K562 (cell line): ENCODE measurements at regions not wholly inside any gene's neighbourhood (a gene's known extent, or its start where the extent isn't known, plus 50 kb on each side); places are given as distances from the start of the nearest gene placed in this dataset.

Experiments
- ATAC-seq: fragments of 200-7000 bp; cut with Tn5 transposase; 3 replicates; pipeline ENCODE4 v1.9.1; 2020; ENCODE audit warnings: moderate library complexity
- BruUV-seq: library from RNA; stranded (reverse); fragments of 400-500 nt; replicated peaks from 2 replicates; lab custom pipeline; 2021; lab: Mats Ljungman, UMichigan
- CTCF ChIA-PET: fragments of 300-600 bp; formaldehyde crosslinking; extraction: SDS; loops from one replicate; lab custom pipeline; 2021; ENCODE audit warnings: low intra/inter-chr PET ratio; lab: Yijun Ruan, JAX
- POLR2A ChIA-PET: fragments of 300-600, 350-650 bp; sonication (Branson Sonifier 250); formaldehyde crosslinking; extraction: SDS; loops from one replicate; lab custom pipeline; 2021; ENCODE audit warnings: antibody characterized with exemption, inconsistent platforms; lab: Yijun Ruan, JAX
- DNase-seq, 4 experiments: peaks; one replicate each; pipeline versions ENCODE4 v3.0.0 to v3.0.0-alpha.2; 2011 to 2018; ENCODE audit warnings: low spot score in 3 of 4, mixed read lengths in 3 of 4; ENCODE audit errors: extremely low read depth in 1 of 4
- FAIRE-seq: peaks from 2 replicates; lab custom pipeline; 2011; peaks lifted over from hg19 to GRCh38; lab: Jason Lieb, UNC
- H2AFZ ChIP-seq: 2 replicates; pipeline ENCODE4 v1.6.0; 2011; ENCODE audit warnings: low read depth, low read length, control low read depth, inconsistent platforms
- H3K27ac ChIP-seq: fragments of 200-600 bp; 3 replicates; pipeline ENCODE4 v1.8.0; 2011; ENCODE audit warnings: low read depth, mild to moderate bottlenecking, control low read depth, inconsistent platforms, low read length, moderate library complexity, mixed read lengths; ENCODE audit errors: extremely low read depth
- H3K27me3 ChIP-seq, 2 experiments: fragments of 300-600 bp in 1 of 2; 2 replicates in 1 of 2; 3 replicates in 1 of 2; pipeline versions ENCODE4 v1.6.0 to v1.8.0; 2011; ENCODE audit warnings: inconsistent platforms in 2 of 2, low read length in 2 of 2, mild to moderate bottlenecking in 1 of 2, mixed read lengths in 1 of 2, moderate library complexity in 1 of 2; ENCODE audit not compliant: control insufficient read depth in 2 of 2, insufficient read depth in 2 of 2
- H3K36me3 ChIP-seq: fragments of 300-600 bp; 3 replicates; pipeline ENCODE4 v1.8.0; 2011; ENCODE audit warnings: mild to moderate bottlenecking, low read length, inconsistent platforms; ENCODE audit not compliant: control insufficient read depth, insufficient read depth
- H3K4me1 ChIP-seq, 2 experiments: fragments of 200-600 bp in 1 of 2; replicated peaks in 1 of 2; 2 replicates in 1 of 2; 3 replicates in 1 of 2; pipeline versions ENCODE4 v1.5.1 to v1.8.0; 2011; ENCODE audit warnings: inconsistent platforms in 2 of 2, low read length in 2 of 2, mild to moderate bottlenecking in 1 of 2, mixed read lengths in 1 of 2, moderate library complexity in 1 of 2; ENCODE audit not compliant: control insufficient read depth in 2 of 2, insufficient read depth in 2 of 2
- H3K4me2 ChIP-seq: 2 replicates; pipeline ENCODE4 v1.6.1; 2011; ENCODE audit warnings: low read length, control low read depth, inconsistent platforms, mixed read lengths; ENCODE audit not compliant: insufficient read depth
- H3K4me3 ChIP-seq: fragments of 200-600 bp; sonication (generic), shearing (Covaris generic); 2 replicates; pipeline ENCODE4 v1.5.1; 2016; ENCODE audit warnings: control low read depth, inconsistent platforms
- H3K79me2 ChIP-seq: fragments of 200-600 bp; 3 replicates; pipeline ENCODE4 v1.8.0; 2011; ENCODE audit warnings: low read length, inconsistent platforms; ENCODE audit not compliant: control insufficient read depth, insufficient read depth
- H3K9ac ChIP-seq, 2 experiments: 2 replicates each; pipeline versions ENCODE4 v1.6.0 to v1.6.1; 2011; ENCODE audit warnings: low read depth in 2 of 2, low read length in 2 of 2, control low read depth in 1 of 2, inconsistent platforms in 1 of 2, mild to moderate bottlenecking in 1 of 2, mixed read lengths in 1 of 2; ENCODE audit not compliant: insufficient read depth in 1 of 2
- H3K9me1 ChIP-seq: one replicate; pipeline ENCODE4 v1.6.0; 2011; ENCODE audit warnings: inconsistent platforms, mild to moderate bottlenecking, low read length, moderate library complexity; ENCODE audit not compliant: control insufficient read depth, insufficient read depth
- H3K9me3 ChIP-seq: replicated peaks from 2 replicates; pipeline ENCODE4 v1.5.1; 2011; ENCODE audit warnings: low read depth, low read length, inconsistent platforms; ENCODE audit not compliant: control insufficient read depth, insufficient read depth
- H4K20me1 ChIP-seq: replicated peaks from 2 replicates; pipeline ENCODE4 v1.6.1; 2011; ENCODE audit warnings: low read length, inconsistent platforms, mixed read lengths; ENCODE audit not compliant: control insufficient read depth, insufficient read depth
- CBFB ChIP-seq: sonication (generic); formaldehyde crosslinking; IDR thresholded peaks from 2 replicates; pipeline ENCODE4 v1.4.0; 2020; ENCODE audit warnings: mild to moderate bottlenecking, missing genetic modification reagents
- CREB3L1 ChIP-seq: fragments of 450-650 bp; IDR thresholded peaks from 2 replicates; pipeline ENCODE4 v1.6.1; 2014; ENCODE audit warnings: low read depth, mild to moderate bottlenecking, moderate library complexity, borderline replicate concordance
- EGR1 ChIP-seq: fragments of 450-650 bp; conservative IDR thresholded peaks from 2 replicates; pipeline ENCODE4 v1.6.1; 2017; ENCODE audit warnings: mild to moderate bottlenecking
- EZH2 ChIP-seq: IDR thresholded peaks from 2 replicates; pipeline ENCODE4 v1.6.1; 2012; ENCODE audit warnings: low read depth, mild to moderate bottlenecking, inconsistent platforms, low read length, borderline replicate concordance
- FOXA1 ChIP-seq: fragments of 450-650 bp; IDR thresholded peaks from 2 replicates; pipeline ENCODE4 v1.6.1; 2016; ENCODE audit warnings: mild to moderate bottlenecking, borderline replicate concordance
- IFI16 ChIP-seq: fragments of 250-450 bp; sonication (Bioruptor Pico); IDR thresholded peaks from 2 replicates; pipeline ENCODE4 v2.1.2; 2022; ENCODE audit warnings: mild to moderate bottlenecking, inconsistent platforms
- RBBP5 ChIP-seq: fragments of 200-600 bp; sonication (generic); IDR thresholded peaks from 2 replicates; pipeline ENCODE4 v1.6.1; 2012; ENCODE audit warnings: borderline replicate concordance, mild to moderate bottlenecking, low read length, control low read depth, inconsistent platforms; ENCODE audit not compliant: insufficient read depth, poor library complexity, severe bottlenecking
- SMAD1 ChIP-seq: fragments of 150-350 bp; IDR thresholded peaks from 2 replicates; pipeline ENCODE4 v1.6.1; 2014; ENCODE audit warnings: low read length, low read depth; ENCODE audit not compliant: partially characterized antibody
- ZEB2 ChIP-seq: fragments of 450-650 bp; IDR thresholded peaks from 2 replicates; pipeline ENCODE4 v1.6.1; 2016
- ZNF431 ChIP-seq: sonication (generic); formaldehyde crosslinking; IDR thresholded peaks from 2 replicates; pipeline ENCODE4 v1.8.0; 2022; ENCODE audit warnings: mild to moderate bottlenecking, missing genetic modification reagents
- ZNF436 ChIP-seq: fragments of 250-450, 450-650 bp; sonication (Bioruptor Pico); formaldehyde crosslinking; IDR thresholded peaks from 2 replicates; pipeline ENCODE4 v1.7.0; 2020; ENCODE audit warnings: mild to moderate bottlenecking
- WGBS: fragments of 100-300 bp; shearing (Covaris generic); methylation state at CpG from one replicate; pipeline ENCODE4 v1.1.6; 2016; ENCODE audit warnings: low coverage, mixed read lengths; ENCODE audit not compliant: insufficient coverage; ENCODE audit errors: missing lambda C conversion rate; 5-methylcytosine and 5-hydroxymethylcytosine counted together
- in situ Hi-C: fragments of 300-500 bp; cut with MboI; formaldehyde crosslinking; loops from 4 replicates; pipeline ENCODE4 v1.15.0; 2018; ENCODE audit warnings: inconsistent platforms, mixed read lengths
- intact Hi-C: fragments of 100-400 bp; cut with micrococcal nuclease; formaldehyde crosslinking; loops from 2 replicates; pipeline ENCODE4 v1.14.2; 2022
- TF ChIP-seq, protein P1 (sequence below): fragments of 250-450 bp; sonication (Bioruptor Pico); IDR thresholded peaks from 2 replicates; pipeline ENCODE4 v1.4.0; 2020; ENCODE audit warnings: mild to moderate bottlenecking, moderate library complexity, borderline replicate concordance
- TF ChIP-seq, protein P2 (sequence below): fragments of 450-650 bp; IDR thresholded peaks from 2 replicates; pipeline ENCODE4 v1.6.1; 2017; ENCODE audit warnings: antibody characterized with exemption, mild to moderate bottlenecking
- TF ChIP-seq, protein P3 (sequence below): fragments of 450-650 bp; IDR thresholded peaks from 2 replicates; pipeline ENCODE4 v1.6.1; 2016; ENCODE audit warnings: missing biosample characterization, missing genetic modification characterization

GRCh38 chr10:2950546-2950945 is 116.8 kb upstream of the PFKP start:
- ATAC-seq = no peak
- no peak for DNase-seq
- WGBS = 0% methylated on average over 5 of the region's 5 CpGs
- Histone ChIP-seq H3K4me2 (no peak overlapping the region), H3K4me3 (no peak overlapping the region), H3K36me3 (no peaks in the 10 kb centered on the region), H3K4me1 (no peaks in the 10 kb centered on the region), H3K27ac (no peak overlapping the region), H3K79me2 (no peaks in the 10 kb centered on the region), H4K20me1 (no peaks in the 10 kb centered on the region; the same call in 1 of the 2 replicates), H3K9ac (no peak overlapping the region), H3K9me1 (no peaks in the 10 kb centered on the region), H3K9me3 (no peaks in the 10 kb centered on the region), H3K27me3 (peaks cover 3 to 24% of the 10 kb centered on the region in 2 experiments; a peak in 3 of 5 replicates), H2AFZ (no peak overlapping the region)
- in situ Hi-C loops = no loop called here
- FAIRE-seq = no peak
- POLR2A ChIA-PET = no interaction called here
- intact Hi-C loops = no loop called here
- no TSS peak for BruUV-seq
- CTCF ChIA-PET = no interaction called here
- TF ChIP-seq CREB3L1 = no peak
- TF ChIP-seq IFI16 = no peak
- no peak for TF ChIP-seq EZH2
- TF ChIP-seq RBBP5 = no peak
- no peak for TF ChIP-seq CBFB (CRISPR knock-in tag)
- TF ChIP-seq, protein P1, sequence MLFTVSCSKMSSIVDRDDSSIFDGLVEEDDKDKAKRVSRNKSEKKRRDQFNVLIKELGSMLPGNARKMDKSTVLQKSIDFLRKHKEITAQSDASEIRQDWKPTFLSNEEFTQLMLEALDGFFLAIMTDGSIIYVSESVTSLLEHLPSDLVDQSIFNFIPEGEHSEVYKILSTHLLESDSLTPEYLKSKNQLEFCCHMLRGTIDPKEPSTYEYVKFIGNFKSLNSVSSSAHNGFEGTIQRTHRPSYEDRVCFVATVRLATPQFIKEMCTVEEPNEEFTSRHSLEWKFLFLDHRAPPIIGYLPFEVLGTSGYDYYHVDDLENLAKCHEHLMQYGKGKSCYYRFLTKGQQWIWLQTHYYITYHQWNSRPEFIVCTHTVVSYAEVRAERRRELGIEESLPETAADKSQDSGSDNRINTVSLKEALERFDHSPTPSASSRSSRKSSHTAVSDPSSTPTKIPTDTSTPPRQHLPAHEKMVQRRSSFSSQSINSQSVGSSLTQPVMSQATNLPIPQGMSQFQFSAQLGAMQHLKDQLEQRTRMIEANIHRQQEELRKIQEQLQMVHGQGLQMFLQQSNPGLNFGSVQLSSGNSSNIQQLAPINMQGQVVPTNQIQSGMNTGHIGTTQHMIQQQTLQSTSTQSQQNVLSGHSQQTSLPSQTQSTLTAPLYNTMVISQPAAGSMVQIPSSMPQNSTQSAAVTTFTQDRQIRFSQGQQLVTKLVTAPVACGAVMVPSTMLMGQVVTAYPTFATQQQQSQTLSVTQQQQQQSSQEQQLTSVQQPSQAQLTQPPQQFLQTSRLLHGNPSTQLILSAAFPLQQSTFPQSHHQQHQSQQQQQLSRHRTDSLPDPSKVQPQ (CRISPR knock-in tag) = no peak
- TF ChIP-seq, protein P2, sequence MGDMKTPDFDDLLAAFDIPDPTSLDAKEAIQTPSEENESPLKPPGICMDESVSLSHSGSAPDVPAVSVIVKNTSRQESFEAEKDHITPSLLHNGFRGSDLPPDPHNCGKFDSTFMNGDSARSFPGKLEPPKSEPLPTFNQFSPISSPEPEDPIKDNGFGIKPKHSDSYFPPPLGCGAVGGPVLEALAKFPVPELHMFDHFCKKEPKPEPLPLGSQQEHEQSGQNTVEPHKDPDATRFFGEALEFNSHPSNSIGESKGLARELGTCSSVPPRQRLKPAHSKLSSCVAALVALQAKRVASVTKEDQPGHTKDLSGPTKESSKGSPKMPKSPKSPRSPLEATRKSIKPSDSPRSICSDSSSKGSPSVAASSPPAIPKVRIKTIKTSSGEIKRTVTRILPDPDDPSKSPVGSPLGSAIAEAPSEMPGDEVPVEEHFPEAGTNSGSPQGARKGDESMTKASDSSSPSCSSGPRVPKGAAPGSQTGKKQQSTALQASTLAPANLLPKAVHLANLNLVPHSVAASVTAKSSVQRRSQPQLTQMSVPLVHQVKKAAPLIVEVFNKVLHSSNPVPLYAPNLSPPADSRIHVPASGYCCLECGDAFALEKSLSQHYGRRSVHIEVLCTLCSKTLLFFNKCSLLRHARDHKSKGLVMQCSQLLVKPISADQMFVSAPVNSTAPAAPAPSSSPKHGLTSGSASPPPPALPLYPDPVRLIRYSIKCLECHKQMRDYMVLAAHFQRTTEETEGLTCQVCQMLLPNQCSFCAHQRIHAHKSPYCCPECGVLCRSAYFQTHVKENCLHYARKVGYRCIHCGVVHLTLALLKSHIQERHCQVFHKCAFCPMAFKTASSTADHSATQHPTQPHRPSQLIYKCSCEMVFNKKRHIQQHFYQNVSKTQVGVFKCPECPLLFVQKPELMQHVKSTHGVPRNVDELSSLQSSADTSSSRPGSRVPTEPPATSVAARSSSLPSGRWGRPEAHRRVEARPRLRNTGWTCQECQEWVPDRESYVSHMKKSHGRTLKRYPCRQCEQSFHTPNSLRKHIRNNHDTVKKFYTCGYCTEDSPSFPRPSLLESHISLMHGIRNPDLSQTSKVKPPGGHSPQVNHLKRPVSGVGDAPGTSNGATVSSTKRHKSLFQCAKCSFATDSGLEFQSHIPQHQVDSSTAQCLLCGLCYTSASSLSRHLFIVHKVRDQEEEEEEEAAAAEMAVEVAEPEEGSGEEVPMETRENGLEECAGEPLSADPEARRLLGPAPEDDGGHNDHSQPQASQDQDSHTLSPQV = no peak
- no peak for TF ChIP-seq SMAD1
- no peak for TF ChIP-seq ZEB2
- TF ChIP-seq EGR1 = no peak
- no peak for TF ChIP-seq ZNF431
- TF ChIP-seq FOXA1 = no peak
- TF ChIP-seq, protein P3, sequence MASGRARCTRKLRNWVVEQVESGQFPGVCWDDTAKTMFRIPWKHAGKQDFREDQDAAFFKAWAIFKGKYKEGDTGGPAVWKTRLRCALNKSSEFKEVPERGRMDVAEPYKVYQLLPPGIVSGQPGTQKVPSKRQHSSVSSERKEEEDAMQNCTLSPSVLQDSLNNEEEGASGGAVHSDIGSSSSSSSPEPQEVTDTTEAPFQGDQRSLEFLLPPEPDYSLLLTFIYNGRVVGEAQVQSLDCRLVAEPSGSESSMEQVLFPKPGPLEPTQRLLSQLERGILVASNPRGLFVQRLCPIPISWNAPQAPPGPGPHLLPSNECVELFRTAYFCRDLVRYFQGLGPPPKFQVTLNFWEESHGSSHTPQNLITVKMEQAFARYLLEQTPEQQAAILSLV (tag) = no peak
- TF ChIP-seq ZNF436 (CRISPR knock-in tag) = no peak
